HG03521 (cell line): ENCODE measurements at regions not wholly inside any gene's neighbourhood (a gene's known extent, or its start where the extent isn't known, plus 50 kb on each side); places are given as distances from the start of the nearest gene placed in this dataset.

Source experiments
- ATAC-seq: cut with Tn5 transposase; IDR thresholded peaks from one replicate; pipeline ENCODE4 v1.9.1; 2021; ENCODE audit warnings: mild to moderate bottlenecking, moderate library complexity; ENCODE audit not compliant: unreplicated experiment

DNA sequence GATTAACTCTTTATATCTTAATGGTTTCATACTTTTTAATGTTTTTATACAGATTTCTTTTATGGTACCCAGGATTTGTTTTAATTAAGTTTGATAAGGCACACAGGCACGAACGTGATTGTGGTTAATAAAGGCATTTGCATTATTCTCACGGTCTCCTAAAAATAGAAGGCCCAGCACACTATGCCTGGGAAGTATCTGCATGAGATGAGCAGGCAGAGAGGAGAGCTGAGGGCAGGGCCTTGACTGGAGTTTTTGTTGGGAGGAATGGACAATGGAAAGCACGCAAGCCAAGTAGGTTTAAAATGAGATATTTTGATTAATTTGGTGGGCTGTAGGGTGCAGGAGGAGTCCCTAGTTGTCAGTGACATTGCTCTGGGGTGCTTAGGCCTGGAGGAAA lies 1714.3 kb upstream of the PCDH7 start:
- no peak for ATAC-seq

GRCh38 chr4:29009908-29010307 lies 1710.3 kb upstream of the PCDH7 start:
- no peak for ATAC-seq

DNA sequence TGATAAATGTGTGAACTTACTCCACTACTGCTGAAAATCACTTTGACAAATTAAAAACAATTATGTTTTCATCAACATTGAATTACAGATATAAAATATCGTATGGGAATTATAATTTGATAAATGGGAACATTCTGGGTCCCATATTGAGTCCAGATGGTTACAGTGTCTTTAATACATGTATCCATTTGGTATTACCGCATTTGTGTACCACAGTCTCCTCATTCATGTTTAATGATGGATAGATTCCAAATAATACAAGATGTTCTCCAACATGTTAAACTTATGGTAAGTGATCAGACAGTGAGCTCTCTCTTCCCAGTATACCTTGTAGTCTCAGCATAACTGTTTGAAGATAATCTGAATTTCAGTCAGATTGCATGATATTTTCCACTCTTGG lies 1706.8 kb upstream of the PCDH7 start:
- ATAC-seq = no peak

GRCh38 chr4:29014555-29014954 lies 1705.6 kb upstream of the PCDH7 start:
- ATAC-seq = no peak

DNA sequence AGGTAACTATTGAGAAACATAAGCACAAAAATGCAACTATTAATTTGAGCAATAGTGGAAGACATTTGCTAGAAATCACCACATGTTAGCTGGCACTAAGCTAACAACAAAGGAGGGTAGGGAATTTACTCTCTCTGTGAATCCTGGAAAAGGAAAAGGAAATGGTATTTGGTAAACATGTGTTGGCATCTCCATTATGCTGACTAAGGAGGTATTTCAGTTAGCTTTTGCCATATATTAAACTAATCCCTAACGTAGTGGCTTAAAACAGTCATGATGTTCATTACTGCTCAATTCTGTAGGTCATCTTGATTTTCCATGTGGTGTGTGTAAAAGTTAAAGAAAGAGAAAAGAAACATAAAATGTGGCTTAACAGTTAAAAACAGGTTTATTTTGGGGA lies 1686.5 kb upstream of the PCDH7 start:
- no peak for ATAC-seq

GRCh38 chr4:29037501-29037900 lies 1682.7 kb upstream of the PCDH7 start:
- no peak for ATAC-seq

DNA sequence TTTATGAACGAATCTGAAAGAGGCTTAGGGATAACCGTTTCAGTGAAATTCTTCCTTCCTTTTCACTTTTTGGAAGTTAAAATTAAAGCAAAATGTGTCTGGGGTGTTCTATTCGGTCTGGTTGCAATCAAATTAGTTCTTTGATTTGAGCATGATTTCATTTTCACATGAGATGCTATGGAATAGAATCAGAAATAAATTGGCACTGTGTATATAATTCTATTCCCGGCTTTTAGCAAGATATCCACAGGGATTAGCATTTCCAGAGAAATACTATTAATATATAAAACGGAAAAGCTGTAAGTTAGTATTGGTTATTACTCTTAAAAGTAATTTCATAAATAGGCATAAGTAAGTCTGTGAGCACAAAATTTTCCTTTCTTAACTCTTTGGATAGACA lies 1676.8 kb upstream of the PCDH7 start:
- no peak for ATAC-seq

DNA sequence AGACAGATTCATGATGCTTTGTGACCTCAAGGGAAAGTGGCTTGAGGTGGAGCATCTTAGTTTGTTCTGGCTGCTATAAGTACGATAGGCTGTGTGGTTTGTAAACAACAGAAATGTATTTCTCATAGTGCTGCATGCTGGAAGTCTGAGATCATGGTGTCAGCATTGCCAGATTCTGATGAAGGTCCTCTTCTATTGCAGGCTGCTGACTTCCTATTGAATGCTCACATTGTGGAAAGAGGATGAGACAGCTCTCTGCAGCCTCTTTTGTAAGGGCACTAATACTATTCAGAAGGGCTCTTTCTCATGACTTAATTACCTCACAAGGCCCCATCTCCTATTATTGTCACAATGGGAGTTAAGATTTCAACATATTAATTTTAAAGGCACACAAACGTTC lies 1674.0 kb upstream of the PCDH7 start:
- ATAC-seq = no peak

GRCh38 chr4:29046781-29047180 lies 1673.4 kb upstream of the PCDH7 start:
- ATAC-seq = no peak

DNA sequence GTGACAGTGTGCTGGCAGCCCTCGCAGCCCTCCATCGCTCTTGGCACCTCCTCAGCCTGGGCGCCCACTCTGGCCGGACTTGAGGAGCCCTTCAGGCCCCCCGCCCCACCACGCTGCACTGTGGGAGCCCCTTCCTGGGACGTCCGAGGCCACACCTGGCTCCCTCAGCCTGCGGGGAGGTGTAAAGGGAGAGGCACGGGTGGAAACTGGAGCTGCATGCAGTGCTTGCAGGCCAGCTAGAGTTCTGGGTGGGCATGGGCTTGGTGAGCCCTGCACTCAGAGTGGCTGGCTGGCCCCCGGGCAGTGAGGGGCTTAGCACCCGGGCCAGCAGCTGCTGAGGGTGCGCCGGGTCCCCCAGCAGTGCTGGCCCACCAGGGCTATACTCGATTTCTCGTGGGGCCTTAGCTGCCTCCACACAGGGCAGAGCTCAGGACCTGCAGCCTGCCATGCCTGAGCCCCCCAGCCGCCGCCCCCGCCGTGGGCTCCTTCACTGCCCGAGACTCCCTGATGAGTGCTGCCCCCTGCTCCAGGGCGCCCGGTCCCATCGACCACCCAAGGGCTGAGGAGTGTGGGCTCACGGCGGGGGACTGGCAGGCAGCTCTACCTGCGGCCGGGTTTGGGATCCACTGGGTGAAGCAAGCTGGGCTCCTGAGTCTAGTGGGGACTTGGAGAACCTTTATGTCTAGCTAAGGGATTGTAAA lies 1672.7 kb upstream of the PCDH7 start:
- no peak for ATAC-seq

DNA sequence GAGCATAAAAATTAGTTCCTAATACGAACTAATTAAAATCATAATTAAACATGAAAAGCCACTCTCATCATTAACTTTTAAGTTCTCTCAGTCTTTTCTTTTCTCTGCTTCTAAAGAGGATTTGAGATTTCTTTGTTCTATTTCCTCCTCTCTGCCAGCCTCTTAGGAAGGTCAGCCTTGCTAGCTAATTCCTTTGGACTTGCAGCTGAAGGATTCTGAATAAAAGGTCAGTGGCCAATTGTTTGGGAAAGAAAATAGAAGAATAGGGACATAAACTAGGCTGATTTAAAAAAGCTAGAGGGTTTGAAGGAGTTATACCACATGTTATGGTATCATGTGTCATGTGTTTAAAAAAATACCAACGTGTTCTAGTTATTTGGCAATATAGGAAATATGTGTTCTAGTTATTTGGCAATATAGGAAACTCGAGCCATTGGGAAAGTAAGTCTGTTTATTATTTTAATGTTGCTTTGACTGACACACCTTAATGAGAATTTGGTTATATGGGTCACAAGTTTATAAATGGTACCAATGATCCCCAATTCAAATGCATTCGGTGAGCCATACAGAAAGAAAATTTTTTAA lies 1668.7 kb upstream of the PCDH7 start:
- ATAC-seq = no peak

- ATAC-seq = no peak
Measured at GRCh38 chr4:29052266-29052665, 1667.9 kb upstream of the PCDH7 start.

DNA sequence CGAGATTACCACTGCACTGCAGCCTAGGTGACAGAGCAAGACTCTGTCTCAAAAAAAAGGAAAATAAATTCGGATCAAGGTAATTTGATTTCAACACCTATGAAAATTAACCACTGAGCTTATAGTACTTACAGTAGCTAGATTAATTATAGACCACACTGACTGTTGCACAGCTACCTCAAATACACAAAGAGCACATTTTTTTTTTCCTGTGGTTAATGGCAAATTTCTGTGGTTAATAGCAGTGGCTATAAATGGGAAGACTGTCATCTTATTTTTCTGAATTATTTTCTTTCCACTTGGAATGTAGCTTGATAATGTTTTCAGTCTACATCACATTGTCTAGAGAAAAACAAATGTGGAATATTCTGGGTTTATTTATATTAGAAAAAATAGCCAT lies 1661.6 kb upstream of the PCDH7 start:
- ATAC-seq = no peak

- ATAC-seq = no peak
Measured at GRCh38 chr4:29066861-29067260, 1653.3 kb upstream of the PCDH7 start.

DNA sequence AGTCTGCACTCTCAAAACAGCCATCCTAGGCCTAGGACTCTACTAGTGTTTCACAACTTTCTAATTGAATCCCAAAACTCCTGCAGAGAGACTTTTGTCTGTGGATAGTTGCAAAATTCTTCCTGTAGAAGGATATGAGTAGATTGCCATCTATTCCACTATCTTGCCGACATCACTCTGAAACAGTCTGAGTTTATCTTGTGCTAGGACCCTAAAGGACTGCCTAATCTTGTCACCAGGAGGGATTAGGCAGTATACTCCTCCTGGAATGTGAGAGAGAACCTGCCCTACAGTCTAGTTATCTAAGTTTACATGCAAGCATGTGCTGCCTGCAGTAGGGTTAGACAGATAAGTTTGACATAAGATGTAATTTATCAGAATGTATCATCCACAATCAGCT lies 1646.6 kb upstream of the PCDH7 start:
- no peak for ATAC-seq

DNA sequence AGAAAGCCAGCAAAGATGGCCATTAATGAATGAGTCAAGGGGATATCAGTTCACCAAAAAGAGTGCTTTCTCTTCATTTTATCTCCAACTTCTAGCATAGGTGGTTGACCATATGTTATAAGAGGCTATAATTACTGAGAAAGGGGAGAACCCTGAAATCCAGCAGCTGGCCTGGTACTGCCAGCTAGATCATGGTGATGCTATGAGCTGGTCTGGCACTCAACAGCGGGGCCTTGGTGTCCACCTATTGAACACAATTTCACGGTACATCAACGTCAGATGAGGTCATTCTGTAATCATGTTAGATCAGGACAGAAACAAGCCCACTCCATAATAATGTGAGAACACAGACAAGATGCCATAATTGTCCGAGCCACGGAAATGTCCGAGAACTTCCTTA lies 1644.8 kb upstream of the PCDH7 start:
- ATAC-seq = no peak

DNA sequence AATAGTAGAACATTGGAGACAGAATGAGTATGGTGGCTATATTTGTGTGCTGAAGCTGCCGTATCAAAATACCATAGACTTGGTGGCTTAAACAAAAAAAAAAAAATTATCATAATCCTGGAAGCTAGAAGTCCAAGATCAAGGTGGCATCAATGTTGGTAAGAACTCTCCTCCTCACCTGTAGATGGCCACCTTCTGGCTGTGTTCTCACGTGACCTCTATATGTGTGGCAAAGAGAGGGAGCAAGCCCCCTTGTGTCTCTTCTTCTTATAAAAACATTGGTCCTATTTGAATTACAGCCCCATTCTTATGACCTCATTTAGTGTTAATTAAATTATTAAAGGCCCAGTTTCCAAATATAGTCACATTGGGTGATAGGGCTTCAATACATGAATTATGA lies 1640.9 kb upstream of the PCDH7 start:
- ATAC-seq = no peak

- no peak for ATAC-seq
Measured at GRCh38 chr4:29081234-29081955, 1638.8 kb upstream of the PCDH7 start.

DNA sequence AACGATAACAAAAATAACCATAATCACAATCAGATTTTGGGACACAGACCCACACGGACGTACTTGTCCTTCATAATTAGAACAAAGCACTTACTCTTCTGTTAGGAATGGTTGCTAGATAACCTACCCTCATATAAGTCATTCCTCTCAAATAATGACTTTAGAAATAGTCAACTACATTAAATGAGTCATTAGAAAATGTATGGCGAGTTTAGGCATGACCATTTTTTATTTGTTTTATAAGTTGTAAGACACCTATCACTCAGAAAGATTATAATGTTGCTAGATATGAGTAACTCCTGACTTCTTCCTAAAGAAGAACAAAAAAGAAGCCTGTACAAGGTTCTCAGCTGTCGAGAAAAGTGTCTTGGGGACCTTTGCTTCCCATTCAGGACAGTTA lies 1637.5 kb upstream of the PCDH7 start:
- no peak for ATAC-seq

DNA sequence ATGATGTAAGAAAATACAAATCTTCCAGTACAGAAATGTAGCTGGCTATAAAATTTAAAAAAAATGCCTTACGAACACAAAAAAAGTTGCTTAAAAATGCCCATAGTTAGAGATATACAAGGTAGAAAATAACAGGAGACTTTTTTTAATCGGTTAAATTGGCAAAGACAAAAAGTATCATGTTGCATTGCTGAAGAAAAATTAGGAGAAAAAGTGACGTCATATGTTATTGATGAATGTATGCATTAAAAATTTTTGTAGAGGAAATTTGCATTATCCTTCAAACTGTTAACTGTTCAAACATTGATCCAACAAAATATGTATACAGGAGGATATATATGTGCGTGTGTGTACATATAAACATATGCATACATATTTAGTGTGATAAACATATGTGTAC lies 1634.4 kb upstream of the PCDH7 start:
- ATAC-seq = no peak

DNA sequence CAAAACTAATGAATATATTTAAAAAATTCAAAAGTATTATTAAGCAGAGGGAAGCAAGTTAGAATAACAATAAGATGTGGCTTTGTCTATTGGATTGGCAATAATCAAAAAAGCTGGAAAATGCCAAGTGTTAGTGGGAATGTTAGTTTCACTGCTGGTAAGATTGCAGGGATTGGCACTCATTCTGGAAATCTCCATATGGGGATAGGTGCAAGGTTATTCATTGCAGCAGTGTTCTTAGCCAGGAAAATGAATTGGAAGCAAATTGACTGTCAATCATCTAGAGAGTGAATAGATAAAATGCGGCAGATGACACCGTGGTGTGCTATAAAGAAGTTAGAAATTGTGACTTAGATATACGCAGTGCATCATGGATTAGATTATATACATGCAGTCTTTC lies 1615.5 kb upstream of the PCDH7 start:
- no peak for ATAC-seq

DNA sequence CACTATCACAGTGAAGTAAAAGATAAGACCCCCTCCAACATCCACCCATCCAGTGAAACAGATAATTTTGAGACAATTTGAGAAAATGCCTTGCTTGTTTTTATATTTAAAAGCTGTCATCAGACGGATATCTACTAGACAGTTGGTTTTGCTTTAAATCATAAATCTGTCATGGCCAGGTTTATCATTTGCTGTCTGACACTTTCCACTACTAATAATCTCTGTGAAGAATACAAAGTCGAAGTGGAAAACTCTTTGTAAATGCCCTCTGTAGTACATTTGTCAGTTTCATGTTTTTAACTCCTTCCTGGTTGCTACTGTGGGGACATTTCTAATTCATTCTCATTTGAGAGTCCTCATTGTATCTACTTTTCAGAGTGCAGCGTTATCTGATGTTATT lies 1606.2 kb upstream of the PCDH7 start:
- no peak for ATAC-seq
